Esophagus (tissue), 2 donors: ENCODE measurements at regions not wholly inside any gene's neighbourhood (a gene's known extent, or its start where the extent isn't known, plus 50 kb on each side); places are given as distances from the start of the nearest gene placed in this dataset.
"Not testable (repeated sequence)": the region's sequence is repeated elsewhere in the genome, so short reads cannot be mapped to it uniquely, and the experiment has no call there.

Source experiments
- H3K27ac ChIP-seq, 2 donors: one replicate each; pipeline ENCODE4 v1.5.1; 2013; ENCODE audit warnings: low read depth in 2 of 2, mild to moderate bottlenecking in 2 of 2, inconsistent platforms in 1 of 2, low read length in 1 of 2, moderate library complexity in 1 of 2
- H3K27me3 ChIP-seq, 2 donors: one replicate each; pipeline ENCODE4 v1.6.1; 2013; ENCODE audit warnings: low read length in 2 of 2, control low read depth in 1 of 2, mild to moderate bottlenecking in 1 of 2; ENCODE audit not compliant: insufficient read depth in 2 of 2, control insufficient read depth in 1 of 2
- H3K36me3 ChIP-seq, 2 donors: one replicate each; pipeline ENCODE4 v1.6.1; 2013; ENCODE audit warnings: low read length in 1 of 2; ENCODE audit not compliant: control insufficient read depth in 2 of 2, insufficient read depth in 2 of 2
- H3K4me1 ChIP-seq, 2 donors: one replicate each; pipeline ENCODE4 v1.6.1; 2013; ENCODE audit warnings: low read length in 1 of 2; ENCODE audit not compliant: control insufficient read depth in 2 of 2, insufficient read depth in 2 of 2
- H3K4me3 ChIP-seq, 2 donors: one replicate each; pipeline ENCODE4 v1.5.1; 2013; ENCODE audit warnings: low read length in 2 of 2, mild to moderate bottlenecking in 2 of 2, low read depth in 1 of 2, moderate library complexity in 1 of 2
- H3K9me3 ChIP-seq, 2 donors: one replicate each; pipeline ENCODE4 v1.6.1; 2013; ENCODE audit warnings: mild to moderate bottlenecking in 2 of 2, low read depth in 1 of 2, low read length in 1 of 2, moderate library complexity in 1 of 2; ENCODE audit not compliant: control insufficient read depth in 2 of 2, insufficient read depth in 1 of 2
- WGBS, 2 donors: extraction: QIAGEN DNeasy Blood & Tissue Kit; methylation state at CpG; one replicate each; pipeline ENCODE4 v1.1.7; 2013; 5-methylcytosine and 5-hydroxymethylcytosine counted together
- donor health status: healthy with polysubstance abuse.
- donor health status: Bipolar disorder and iron deficiency.

DNA sequence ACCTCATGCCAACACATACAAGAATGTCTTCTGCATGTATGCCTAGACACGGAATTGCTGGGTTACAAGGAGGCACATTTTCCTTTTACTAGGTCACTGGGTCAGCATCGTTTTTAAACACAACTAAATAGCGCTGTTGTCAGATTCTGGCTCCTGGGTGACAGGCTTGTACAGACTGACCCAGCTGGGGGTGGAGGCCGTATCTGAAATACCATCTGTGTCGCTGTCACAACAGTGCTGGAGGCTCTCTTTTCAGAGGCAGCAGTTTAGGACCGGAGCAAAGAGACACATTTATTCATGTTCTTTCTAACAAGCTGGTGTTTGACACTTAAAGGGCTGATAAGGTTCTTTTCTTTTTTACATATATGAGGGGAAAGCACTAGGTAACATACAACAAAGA lies 403.0 kb upstream of the ASIC2 start:
- WGBS, 2 donors, result 47 to 51% methylated on average over 6 of the region's 6 CpGs
- Histone ChIP-seq H3K27me3 (no peaks in the 10 kb centered on the region), H3K9me3 (no peaks in the 10 kb centered on the region), H3K4me1 (no peaks in the 10 kb centered on the region), H3K27ac (no peak overlapping the region), H3K36me3 (no peaks in the 10 kb centered on the region), H3K4me3 (no peak overlapping the region)

DNA sequence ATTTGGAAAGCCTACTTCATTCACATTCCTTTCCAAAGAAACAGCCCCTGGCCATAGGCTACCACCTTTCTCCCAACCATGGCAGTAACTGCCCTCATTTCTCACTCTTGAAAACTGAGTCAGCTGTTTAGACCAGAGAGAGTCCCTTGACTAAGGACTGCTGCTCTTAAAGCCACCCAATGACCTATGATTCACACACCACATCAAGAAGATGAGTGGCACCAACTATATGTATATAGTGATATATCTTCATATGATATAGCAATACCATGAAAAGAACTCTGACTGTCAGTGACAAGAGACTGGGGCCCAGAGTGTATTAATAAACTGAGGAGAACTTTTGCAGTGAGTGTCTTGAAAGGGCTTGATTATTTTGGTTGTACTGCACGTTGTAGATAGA lies 404.5 kb upstream of the ASIC2 start:
- H3K27me3 ChIP-seq, result no peaks in the 10 kb centered on the region
- H3K36me3 ChIP-seq, result no peaks in the 10 kb centered on the region
- H3K4me1 ChIP-seq, result no peaks in the 10 kb centered on the region
- 60 to 65% methylated on average over 1 of the region's 1 CpG for WGBS, 2 donors
- no peak overlapping the region for H3K4me3 ChIP-seq
- H3K9me3 ChIP-seq, result no peaks in the 10 kb centered on the region
- no peak overlapping the region for H3K27ac ChIP-seq

DNA sequence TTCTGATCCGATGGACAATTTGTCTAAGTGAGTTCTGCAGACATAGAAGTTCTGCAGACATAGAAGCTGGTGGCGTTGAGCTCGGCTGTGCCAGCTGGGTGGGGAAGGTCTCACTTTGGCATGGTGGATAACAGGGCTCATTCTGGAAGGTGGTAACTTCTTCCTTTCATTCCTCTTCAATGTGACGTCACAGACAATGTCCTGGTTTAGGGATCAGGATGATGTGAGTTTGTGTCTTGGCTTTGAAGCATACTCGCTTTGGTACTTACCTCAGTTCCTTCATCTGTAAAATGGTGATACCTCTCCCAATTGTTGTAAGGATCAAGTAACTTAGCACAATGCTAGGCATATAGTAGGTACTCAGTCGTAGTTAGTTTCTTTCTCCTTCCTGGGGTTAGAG lies 408.8 kb upstream of the ASIC2 start:
- WGBS, 2 donors, result 84% methylated on average over 6 of the region's 6 CpGs
- H3K36me3 ChIP-seq, result no peaks in the 10 kb centered on the region
- H3K9me3 ChIP-seq, result no peaks in the 10 kb centered on the region
- H3K27me3 ChIP-seq, result no peaks in the 10 kb centered on the region
- no peaks in the 10 kb centered on the region for H3K4me1 ChIP-seq
- no peak overlapping the region for H3K4me3 ChIP-seq
- no peak overlapping the region for H3K27ac ChIP-seq

DNA sequence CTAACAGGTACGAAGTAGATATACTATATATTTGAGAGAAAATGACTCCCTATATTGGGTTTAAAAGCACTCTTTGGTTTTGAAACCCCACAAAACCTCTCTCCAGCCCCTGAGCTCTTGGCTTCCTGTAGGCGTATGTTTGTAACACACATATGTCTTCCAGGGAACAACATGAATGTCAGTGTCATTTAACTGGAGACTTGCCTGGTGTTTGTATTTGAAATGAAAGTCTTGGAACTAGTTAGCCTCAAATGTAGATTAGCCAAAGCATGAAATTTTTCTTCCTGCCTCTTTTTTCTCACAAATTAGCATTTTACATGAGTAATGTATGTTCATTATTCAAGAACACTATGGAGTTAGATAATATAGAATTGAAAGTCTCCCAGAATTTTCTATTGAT lies 411.8 kb upstream of the ASIC2 start:
- Histone ChIP-seq H3K4me1 (no peaks in the 10 kb centered on the region), H3K27ac (no peak overlapping the region), H3K4me3 (no peak overlapping the region), H3K36me3 (no peaks in the 10 kb centered on the region), H3K9me3 (no peaks in the 10 kb centered on the region), H3K27me3 (no peaks in the 10 kb centered on the region)
- 59 to 68% methylated on average over 2 of the region's 2 CpGs for WGBS, 2 donors

DNA sequence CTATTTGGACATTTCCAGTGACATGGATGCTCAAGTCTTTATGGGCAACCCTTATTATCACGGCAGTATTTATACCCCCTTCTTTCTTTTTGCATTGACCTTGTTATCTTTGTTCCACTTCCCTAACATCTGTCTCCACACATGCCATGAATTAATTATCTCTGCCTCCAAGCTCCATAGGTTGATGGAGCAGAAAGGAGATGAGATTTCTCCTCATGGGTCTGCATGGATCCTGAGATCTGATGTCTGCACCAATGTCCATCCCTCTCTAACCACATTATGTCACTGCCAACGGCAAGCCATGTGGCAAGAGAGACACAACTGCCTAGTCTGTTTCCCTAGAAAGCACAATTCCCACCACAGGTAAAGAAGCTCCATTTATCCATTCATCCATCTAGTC lies 416.8 kb upstream of the ASIC2 start:
- no peak overlapping the region for H3K4me3 ChIP-seq
- 65 to 77% methylated on average over 2 of the region's 2 CpGs for WGBS, 2 donors
- H3K9me3 ChIP-seq, result no peaks in the 10 kb centered on the region
- H3K27me3 ChIP-seq, result no peaks in the 10 kb centered on the region
- no peaks in the 10 kb centered on the region for H3K4me1 ChIP-seq
- no peak overlapping the region for H3K27ac ChIP-seq
- H3K36me3 ChIP-seq, result no peaks in the 10 kb centered on the region

GRCh38 chr17:33712120-33712519 lies 419.0 kb upstream of the ASIC2 start:
- WGBS, 2 donors, result 57 to 63% methylated on average over 2 of the region's 2 CpGs
- Histone ChIP-seq H3K4me3 (no peak overlapping the region), H3K27ac (no peak overlapping the region), H3K9me3 (no peaks in the 10 kb centered on the region), H3K27me3 (no peaks in the 10 kb centered on the region), H3K4me1 (no peaks in the 10 kb centered on the region), H3K36me3 (no peaks in the 10 kb centered on the region)

DNA sequence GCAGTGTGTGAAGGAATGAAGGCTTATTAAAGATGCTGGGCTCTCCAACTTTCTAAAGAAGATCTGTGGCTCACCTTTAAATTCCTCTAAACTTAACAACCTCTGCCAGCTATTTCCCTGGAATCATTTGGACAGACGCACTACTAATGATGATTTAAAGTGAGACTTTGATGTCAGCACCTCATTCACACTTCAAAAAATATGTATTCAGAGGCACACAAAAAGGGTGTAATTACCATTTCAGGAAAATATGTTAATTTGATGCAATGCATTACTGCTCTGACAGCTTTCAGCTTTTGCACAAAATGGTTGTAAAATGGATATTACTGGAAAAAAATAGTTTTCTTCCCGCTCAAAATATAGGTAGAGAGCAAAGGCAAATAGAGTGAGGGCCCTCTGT lies 423.9 kb upstream of the ASIC2 start:
- 67 to 76% methylated on average over 2 of the region's 2 CpGs for WGBS, 2 donors
- H3K27me3 ChIP-seq, result no peaks in the 10 kb centered on the region
- H3K4me3 ChIP-seq, result no peak overlapping the region

DNA sequence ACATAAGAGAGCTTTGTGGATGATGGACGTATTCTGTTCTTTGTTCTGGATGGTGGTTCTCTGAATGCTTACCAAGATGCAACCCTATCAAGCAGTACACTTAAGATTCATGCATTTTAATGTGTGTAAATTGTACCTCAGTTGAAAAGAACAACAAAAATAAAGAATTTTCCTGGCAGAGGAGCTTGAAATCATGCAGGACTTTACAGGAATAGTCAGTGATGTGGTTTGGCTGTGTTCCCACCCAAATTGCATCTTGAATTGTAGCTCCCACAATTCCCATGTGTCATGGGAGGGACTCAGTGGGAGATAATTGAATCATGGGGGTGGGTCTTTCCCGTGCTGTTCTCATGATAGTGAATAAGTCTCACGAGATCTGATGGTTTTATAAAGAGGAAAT lies 430.6 kb upstream of the ASIC2 start:
- H3K4me1 ChIP-seq, H3K9me3 ChIP-seq, H3K27ac ChIP-seq, H3K27me3 ChIP-seq, H3K4me3 ChIP-seq, H3K36me3 ChIP-seq: not testable (repeated sequence)
- 31 to 53% methylated on average over 3 of the region's 3 CpGs for whole genome bisulfite sequencing, 2 donors

More for the DNA sequence above, 423.9 kb upstream of the ASIC2 start:
- no peaks in the 10 kb centered on the region for H3K9me3 ChIP-seq
- H3K36me3 ChIP-seq, result no peaks in the 10 kb centered on the region
- no peak overlapping the region for H3K27ac ChIP-seq
- H3K4me1 ChIP-seq, result no peaks in the 10 kb centered on the region

- WGBS, 2 donors, result 29 to 30% methylated on average over 11 of the region's 11 CpGs
These were observed 432.7 kb upstream of the ASIC2 start for GRCh38 chr17:33725675-33726271.

GRCh38 chr17:33730131-33730530 lies 437.0 kb upstream of the ASIC2 start:
- no peaks in the 10 kb centered on the region for H3K36me3 ChIP-seq
- no peak overlapping the region for H3K4me3 ChIP-seq
- no peaks in the 10 kb centered on the region for H3K4me1 ChIP-seq
- H3K9me3 ChIP-seq, result peaks cover 0 to 7% of the 10 kb centered on the region in 2 donors
- no peak overlapping the region for H3K27ac ChIP-seq
- H3K27me3 ChIP-seq, result peaks cover 0 to 1% of the 10 kb centered on the region in 2 donors
- 24 to 48% methylated on average over 2 of the region's 2 CpGs for WGBS, 2 donors

More at GRCh38 chr17:33725675-33726271, 432.7 kb upstream of the ASIC2 start:
- no peaks in the 10 kb centered on the region for H3K4me1 ChIP-seq
- H3K36me3 ChIP-seq, result no peaks in the 10 kb centered on the region
- H3K27ac ChIP-seq, result no peak overlapping the region
- no peaks in the 10 kb centered on the region for H3K9me3 ChIP-seq
- no peaks in the 10 kb centered on the region for H3K27me3 ChIP-seq
- no peak overlapping the region for H3K4me3 ChIP-seq
